K562 (cell line): ENCODE measurements at regions not wholly inside any gene's neighbourhood (a gene's known extent, or its start where the extent isn't known, plus 50 kb on each side); places are given as distances from the start of the nearest gene placed in this dataset.

ENCODE experiments used
- CREB3 ChIP-seq: fragments of 450-650 bp; conservative IDR thresholded peaks from 2 replicates; pipeline ENCODE4 v1.6.1; 2016; ENCODE audit warnings: missing genetic modification characterization, low read depth, mild to moderate bottlenecking, missing compliant biosample characterization, moderate library complexity
- E2F1 ChIP-seq: sonication (generic); formaldehyde crosslinking; IDR thresholded peaks from 2 replicates; pipeline ENCODE4 v1.8.1; 2023; ENCODE audit warnings: mild to moderate bottlenecking, missing genetic modification reagents, moderate library complexity
- E2F4 ChIP-seq: sonication (generic); formaldehyde crosslinking; IDR thresholded peaks from 2 replicates; pipeline ENCODE4 v1.8.0; 2022; ENCODE audit warnings: mild to moderate bottlenecking, low read depth, missing genetic modification reagents
- KLF10 ChIP-seq: fragments of 250-450 bp; sonication (Bioruptor Pico); IDR thresholded peaks from 2 replicates; pipeline ENCODE4 v1.6.1; 2021; ENCODE audit warnings: matching md5 sums
- MITF ChIP-seq: IDR thresholded peaks from 2 replicates; pipeline ENCODE4 v1.6.1; 2014; ENCODE audit warnings: antibody characterized with exemption
- NFE2L1 ChIP-seq: fragments of 450-650 bp; IDR thresholded peaks from 2 replicates; pipeline ENCODE4 v1.6.1; 2016; ENCODE audit warnings: missing genetic modification characterization, low read depth, mild to moderate bottlenecking, missing compliant biosample characterization, moderate library complexity, borderline replicate concordance
- PHF21A ChIP-seq: fragments of 450-650 bp; IDR thresholded peaks from 2 replicates; pipeline ENCODE4 v1.6.1; 2017; ENCODE audit warnings: low read depth, borderline replicate concordance
- POU5F1 ChIP-seq: fragments of 150-350 bp; IDR thresholded peaks from 2 replicates; pipeline ENCODE4 v1.6.1; 2014; ENCODE audit warnings: borderline replicate concordance, low read length, low read depth, mild to moderate bottlenecking; ENCODE audit not compliant: partially characterized antibody
- RBM17 ChIP-seq: fragments of 200-400 bp; formaldehyde crosslinking; IDR thresholded peaks from 2 replicates; pipeline ENCODE4 v1.6.1; 2017; ENCODE audit warnings: low read depth, mild to moderate bottlenecking, low read length, borderline replicate concordance
- RFX7 ChIP-seq: fragments of 250-450 bp; sonication (Bioruptor Pico); IDR thresholded peaks from 2 replicates; pipeline ENCODE4 v1.5.1; 2021; ENCODE audit warnings: mild to moderate bottlenecking
- SREBF1 ChIP-seq: fragments of 150-350 bp; IDR thresholded peaks from 2 replicates; pipeline ENCODE4 v1.6.1; 2014; ENCODE audit warnings: antibody characterized with exemption, low read depth, low read length, borderline replicate concordance
- ZNF280B ChIP-seq: fragments of 250-450 bp; sonication (Bioruptor Pico); IDR thresholded peaks from 2 replicates; pipeline ENCODE4 v1.5.1; 2021; ENCODE audit warnings: mild to moderate bottlenecking
- ZNF3 ChIP-seq: fragments of 250-450 bp; sonication (Bioruptor Pico); IDR thresholded peaks from 2 replicates; pipeline ENCODE4 v1.5.0; 2021; ENCODE audit warnings: mild to moderate bottlenecking, moderate library complexity
- ZNF511 ChIP-seq: sonication (generic); formaldehyde crosslinking; IDR thresholded peaks from 2 replicates; pipeline ENCODE4 v1.8.0; 2022; ENCODE audit warnings: mild to moderate bottlenecking, missing genetic modification reagents
- ZNF639 ChIP-seq, 2 experiments: fragments of 200-800 bp in 1 of 2; sonication (Bioruptor generic) in 1 of 2; sonication (generic) in 1 of 2; formaldehyde crosslinking in 1 of 2; IDR thresholded peaks in 1 of 2; conservative IDR thresholded peaks in 1 of 2; 2 replicates each; pipeline versions ENCODE4 v1.5.0 to v1.6.1; 2016 to 2020; ENCODE audit warnings: missing compliant biosample characterization in 1 of 2, missing genetic modification characterization in 1 of 2, missing genetic modification reagents in 1 of 2
- ZNF740 ChIP-seq, 3 experiments: fragments of 200-800 bp in 1 of 3; sonication (Bioruptor generic) in 1 of 3; sonication (generic) in 1 of 3; formaldehyde crosslinking in 1 of 3; IDR thresholded peaks; 2 replicates each; pipeline versions ENCODE4 v1.6.1 to v1.8.0; 2016 to 2022; ENCODE audit warnings: mild to moderate bottlenecking in 2 of 3, missing compliant biosample characterization in 2 of 3, missing genetic modification characterization in 2 of 3, missing genetic modification reagents in 1 of 3

- TF ChIP-seq E2F1 (CRISPR knock-in tag) (no peak), SREBF1 (no peak), ZNF3 (no peak), NFE2L1 (tag) (no peak), ZNF639 (CRISPR knock-in tag; conservative IDR thresholded peaks at IDR 0.05 in 1 of 2, IDR thresholded peaks at IDR 0.05 in 1 of 2) (peak in 1 of 2 experiments; percentile 65; a peak in 1 of 4 replicates), POU5F1 (no peak), E2F4 (no peak), RBM17 (no peak), ZNF740 (CRISPR knock-in tag; IDR thresholded peaks at IDR 0.05) (no peak), ZNF740 (tag; IDR thresholded peaks at IDR 0.05) (no peak; a peak in 1 of 4 replicates), KLF10 (no peak), RFX7 (no peak), ZNF511 (CRISPR knock-in tag) (no peak), CREB3 (tag) (peak; percentile 76), ZNF280B (no peak), PHF21A (no peak), MITF (no peak)
Measured at GRCh38 chr4:10239982-10240654, 123.5 kb upstream of the WDR1 start (continued).
